H4 (cell line): ENCODE measurements at regions not wholly inside any gene's neighbourhood (a gene's known extent, or its start where the extent isn't known, plus 50 kb on each side); places are given as distances from the start of the nearest gene placed in this dataset.
"Not testable (repeated sequence)": the region's sequence is repeated elsewhere in the genome, so short reads cannot be mapped to it uniquely, and the experiment has no call there.

ENCODE experiments used
- DNase-seq: peaks from one replicate; pipeline ENCODE4 v3.0.0-alpha.2; 2015; ENCODE audit warnings: low spot score

GRCh38 chr6:22748681-22749080, 179.3 kb downstream of the HDGFL1 start:
- no peak for DNase-seq

- DNase-seq: no peak
Observed at GRCh38 chr6:22749696-22750095, 180.3 kb downstream of the HDGFL1 start.

DNA sequence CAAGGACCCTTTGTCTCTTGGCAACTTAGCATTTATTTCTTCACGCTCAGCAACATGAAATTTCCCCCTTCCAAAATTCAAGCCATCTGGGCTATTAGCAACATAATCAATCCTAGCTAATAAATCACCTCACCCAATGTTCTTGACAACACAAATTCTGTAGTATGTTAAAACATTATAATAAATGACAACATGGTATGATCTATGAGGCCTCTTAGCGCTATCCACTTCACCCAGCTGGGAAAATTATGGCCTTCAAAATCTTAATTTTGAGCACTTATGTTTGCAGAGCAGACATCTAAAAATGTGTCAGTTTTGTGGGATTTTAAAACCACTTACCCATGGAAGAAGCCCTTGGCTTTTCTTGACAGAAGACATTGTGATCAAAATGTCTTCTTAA, 181.9 kb downstream of the HDGFL1 start:
- DNase-seq: no peak

- DNase-seq: no peak
Observed at GRCh38 chr6:22752522-22752921, 183.2 kb downstream of the HDGFL1 start.

GRCh38 chr6:22754061-22754460, 184.7 kb downstream of the HDGFL1 start:
- DNase-seq: no peak

DNA sequence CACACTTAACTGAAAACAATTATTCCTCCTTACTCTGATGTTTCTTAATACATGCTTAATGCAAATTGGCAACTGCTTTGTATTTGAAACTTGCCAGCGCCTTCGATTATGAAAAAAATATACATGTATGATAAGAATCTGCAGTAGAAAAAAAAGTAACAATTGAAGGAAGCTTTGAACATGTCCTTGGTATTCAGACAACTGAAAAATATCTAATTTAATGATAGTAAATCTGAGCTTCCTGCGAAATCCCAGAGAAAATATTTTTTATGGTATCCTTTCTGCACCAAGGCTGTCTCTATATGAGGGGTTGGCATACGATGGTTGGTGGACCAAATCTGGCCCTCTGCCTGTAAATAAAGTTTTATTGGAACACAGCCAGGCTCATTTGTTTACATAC, 186.2 kb downstream of the HDGFL1 start:
- no peak for DNase-seq

DNA sequence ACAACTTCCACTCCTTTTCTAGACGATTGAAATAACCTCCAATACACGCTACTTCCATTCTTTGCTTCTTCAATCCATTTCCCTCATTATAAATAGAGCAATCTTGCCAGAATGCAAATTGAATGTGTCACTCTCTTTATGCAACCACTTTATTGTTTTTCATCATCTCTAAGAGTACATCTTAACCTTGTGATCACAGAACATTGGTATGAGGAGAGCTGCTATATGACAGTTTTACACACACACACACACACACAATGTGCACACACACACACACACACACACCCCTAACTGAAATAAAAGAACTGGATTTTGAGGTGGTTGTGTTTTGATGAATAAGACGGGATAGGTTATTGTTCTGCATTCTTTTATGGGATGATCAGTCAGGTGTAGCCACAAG, 187.0 kb downstream of the HDGFL1 start:
- DNase-seq: no peak

GRCh38 chr6:22764496-22764895, 195.1 kb downstream of the HDGFL1 start:
- no peak for DNase-seq

DNA sequence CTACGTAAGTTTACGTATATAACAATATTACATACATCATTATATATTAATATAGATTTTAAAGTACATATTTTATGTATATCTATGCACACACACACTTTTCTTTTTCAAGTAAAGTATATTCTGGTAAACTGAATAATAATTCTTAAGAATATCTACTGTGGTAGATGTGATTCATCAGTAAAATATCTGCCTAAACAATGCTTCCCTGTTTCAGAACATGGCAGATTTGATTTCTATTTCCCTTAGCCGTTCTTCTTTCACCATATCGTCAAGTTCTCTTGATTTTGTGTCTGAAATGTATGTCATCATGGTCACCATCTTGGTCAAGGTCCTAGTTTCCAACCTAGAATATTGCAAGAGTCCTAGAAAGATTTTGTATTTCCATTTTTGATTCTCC, 195.6 kb downstream of the HDGFL1 start:
- DNase-seq: no peak

DNA sequence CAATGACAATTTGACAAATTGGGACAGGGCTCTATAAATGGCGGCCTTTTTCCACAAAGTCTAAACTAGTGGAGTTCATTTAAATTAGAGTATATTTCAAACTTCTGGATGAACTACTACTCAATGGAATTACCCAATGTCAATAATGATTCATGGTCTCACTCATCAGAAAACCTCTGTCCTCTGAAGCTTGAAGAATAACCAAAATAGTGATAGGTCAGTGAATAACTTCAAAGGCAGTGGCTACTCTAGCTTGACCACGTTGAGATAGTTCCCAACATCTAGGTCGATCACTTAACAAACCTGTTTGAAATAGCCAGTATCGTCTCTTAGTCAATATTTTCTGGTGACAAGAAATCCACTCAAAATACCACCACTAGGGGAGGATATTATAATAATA, 197.6 kb downstream of the HDGFL1 start:
- no peak for DNase-seq

- DNase-seq: no peak
Observed at GRCh38 chr6:22770054-22770453, 200.7 kb downstream of the HDGFL1 start.

DNA sequence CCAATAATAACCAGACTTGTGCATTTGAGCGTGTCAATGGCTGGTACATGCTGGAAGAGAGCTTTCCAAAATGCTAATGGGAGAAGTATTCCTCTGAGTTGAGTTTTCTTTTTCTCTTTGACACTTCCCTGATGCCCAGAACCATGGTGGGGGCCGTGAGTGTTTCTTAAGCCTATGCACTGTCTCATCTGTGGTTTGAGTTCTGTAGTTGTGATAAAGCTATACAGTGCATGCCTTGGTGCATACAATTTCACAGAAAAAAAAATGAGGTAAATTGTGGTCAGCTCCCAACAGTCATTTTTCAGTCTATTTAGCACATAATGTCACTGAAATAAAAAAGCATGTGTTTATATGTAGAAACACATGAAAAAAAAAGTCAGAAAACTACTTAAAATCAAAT, 204.8 kb downstream of the HDGFL1 start:
- no peak for DNase-seq

DNA sequence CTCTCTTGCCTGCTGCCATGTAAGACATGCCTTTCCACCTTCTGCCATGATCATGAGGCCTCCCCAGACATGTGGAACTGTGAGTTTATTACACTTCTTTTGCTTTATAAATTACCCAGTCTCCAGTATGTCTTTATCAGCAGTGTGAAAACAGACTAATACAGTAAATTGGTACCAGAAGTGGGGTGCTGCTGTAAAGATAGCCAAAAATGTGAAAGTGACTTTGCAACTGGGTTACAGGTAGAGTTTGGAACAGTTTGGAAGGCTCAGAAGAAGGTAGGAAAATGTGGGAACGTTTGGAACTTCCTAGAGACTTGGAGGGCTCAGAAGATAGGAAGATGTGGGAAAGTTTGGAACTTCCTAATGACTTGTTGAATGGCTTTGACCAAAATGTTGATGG, 209.1 kb downstream of the HDGFL1 start:
- DNase-seq: not testable (repeated sequence)

GRCh38 chr6:22779062-22779461, 209.7 kb downstream of the HDGFL1 start:
- DNase-seq: no peak

DNA sequence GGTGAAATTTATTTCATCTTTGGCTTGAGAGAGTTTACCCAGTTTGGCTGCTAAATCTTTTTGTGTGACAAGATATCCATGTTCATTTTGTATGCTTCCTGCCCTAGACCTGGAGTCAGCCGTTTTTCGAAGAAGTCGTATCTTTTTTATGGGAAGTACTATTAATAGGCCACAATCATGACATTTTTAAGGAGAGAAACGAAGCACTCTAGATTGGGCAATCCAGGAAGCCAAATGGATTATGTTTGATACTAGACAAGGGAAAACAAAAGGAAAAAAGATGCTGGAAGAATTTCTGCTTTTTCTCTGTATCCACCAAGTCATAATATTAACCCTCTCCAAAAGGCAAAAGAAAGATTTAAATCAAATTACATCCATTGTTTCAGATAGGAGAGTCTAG, 214.6 kb downstream of the HDGFL1 start:
- DNase-seq: no peak

- DNase-seq: no peak
Observed at GRCh38 chr6:22784601-22785410, 215.4 kb downstream of the HDGFL1 start.

DNA sequence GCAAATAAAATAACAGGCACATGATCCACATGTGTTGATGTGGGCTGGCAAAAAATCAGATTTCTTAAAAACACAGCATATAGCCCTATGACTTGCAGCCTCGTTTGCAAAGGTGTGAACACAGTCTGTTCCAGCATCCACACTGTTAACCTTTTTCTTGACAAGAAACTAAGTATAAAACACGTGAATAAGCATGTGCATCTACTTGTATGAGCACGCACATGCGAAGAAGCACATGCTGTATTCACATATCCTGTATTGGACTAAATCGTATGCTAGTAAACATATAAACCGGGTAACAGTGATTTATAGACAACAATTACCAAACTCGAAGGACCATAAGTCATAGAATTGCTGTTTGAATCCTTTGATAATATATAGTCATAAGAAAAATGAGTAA, 218.7 kb downstream of the HDGFL1 start:
- no peak for DNase-seq

DNA sequence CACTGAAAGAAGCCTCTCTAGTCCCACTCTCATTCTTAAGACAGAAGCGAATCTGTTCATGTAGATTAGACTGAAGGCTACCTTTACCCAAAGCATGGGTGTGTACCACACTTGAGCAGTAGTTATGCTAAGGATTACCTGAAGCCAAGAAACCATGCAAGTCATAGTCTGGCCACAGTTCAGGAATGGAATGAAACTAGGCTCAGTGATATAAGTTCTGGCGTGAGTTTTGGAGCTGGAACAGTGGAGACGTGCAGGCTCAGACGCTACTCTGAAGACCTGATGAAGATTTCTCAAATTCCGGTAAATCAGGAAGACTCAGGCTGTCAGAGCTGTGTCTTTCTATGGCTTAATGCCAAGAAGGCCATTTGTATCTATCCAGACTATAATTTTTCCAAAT, 219.9 kb downstream of the HDGFL1 start:
- no peak for DNase-seq

- no peak for DNase-seq
Observed at GRCh38 chr6:22794844-22795243, 225.5 kb downstream of the HDGFL1 start.

DNA sequence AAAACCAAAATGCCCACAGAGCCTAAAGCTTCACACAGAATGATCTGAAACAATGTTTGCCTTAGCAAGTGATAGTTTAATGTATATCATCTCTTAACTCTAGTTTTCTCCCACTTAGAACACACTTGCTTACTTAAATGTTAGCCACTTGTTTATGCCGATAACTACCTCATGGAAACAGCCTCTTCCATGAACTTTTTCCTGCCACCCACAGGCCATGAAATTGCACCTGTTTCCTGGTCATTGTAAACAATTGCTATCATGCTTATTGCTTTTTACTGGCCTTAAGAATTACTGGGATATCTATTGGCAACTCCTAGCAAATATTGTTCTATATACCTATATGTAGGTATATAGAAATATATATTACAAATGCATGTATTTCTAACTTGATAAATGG, 231.1 kb downstream of the HDGFL1 start:
- DNase-seq: no peak

- no peak for DNase-seq
Observed at GRCh38 chr6:22801831-22802230, 232.5 kb downstream of the HDGFL1 start.

GRCh38 chr6:22804620-22805261, 235.4 kb downstream of the HDGFL1 start:
- no peak for DNase-seq

- no peak for DNase-seq
Observed at GRCh38 chr6:22807261-22807660, 237.9 kb downstream of the HDGFL1 start.

DNA sequence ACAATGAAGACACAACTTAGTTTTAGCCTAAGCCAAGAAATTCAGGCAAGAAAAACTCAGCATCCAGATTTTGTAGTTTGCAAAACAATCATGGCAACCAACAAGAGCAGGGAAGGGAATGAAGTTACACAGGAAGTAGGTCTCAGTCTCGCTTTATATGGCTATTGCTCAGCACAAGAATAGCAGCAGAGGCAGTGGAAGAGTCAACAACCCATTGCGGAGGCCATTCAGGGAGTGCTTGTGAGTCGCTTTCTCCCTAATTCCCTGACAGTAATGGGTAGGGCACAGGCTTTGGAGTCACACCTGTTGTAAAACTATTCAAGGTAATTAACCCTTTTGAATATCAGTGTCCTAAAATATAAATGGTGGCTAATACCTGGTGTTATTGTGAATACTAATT, 238.5 kb downstream of the HDGFL1 start:
- no peak for DNase-seq
